Activated gamma-delta T cell treated with anti-CD3 and anti-CD28 coated beads, Interleukin-2, amount 50 U/mL, for 16 hours (primary cell): ENCODE measurements at regions not wholly inside any gene's neighbourhood (a gene's known extent, or its start where the extent isn't known, plus 50 kb on each side); places are given as distances from the start of the nearest gene placed in this dataset.

Source experiments
- DNase-seq: peaks from one replicate; pipeline ENCODE4 v3.0.0-alpha.2; 2020; ENCODE audit warnings: low read depth

GRCh38 chr3:177599326-177599725, 402.0 kb upstream of the TBL1XR1 start:
- DNase-seq: no peak

- DNase-seq: no peak
Measured at GRCh38 chr3:177599837-177600236, 402.6 kb upstream of the TBL1XR1 start.

GRCh38 chr3:177600411-177600810, 403.1 kb upstream of the TBL1XR1 start:
- no peak for DNase-seq

GRCh38 chr3:177601152-177601551, 403.9 kb upstream of the TBL1XR1 start:
- DNase-seq: no peak

- DNase-seq: no peak
Measured at GRCh38 chr3:177602601-177603147, 405.4 kb upstream of the TBL1XR1 start.

- DNase-seq: no peak
Measured at GRCh38 chr3:177603148-177603603, 405.9 kb upstream of the TBL1XR1 start.

- DNase-seq: no peak
Measured at GRCh38 chr3:177604181-177604580, 406.9 kb upstream of the TBL1XR1 start.

GRCh38 chr3:177606891-177607290, 409.6 kb upstream of the TBL1XR1 start:
- no peak for DNase-seq

- no peak for DNase-seq
Measured at GRCh38 chr3:177607589-177607988, 410.3 kb upstream of the TBL1XR1 start.

- no peak for DNase-seq
Measured at GRCh38 chr3:177608443-177608842, 411.2 kb upstream of the TBL1XR1 start.

- no peak for DNase-seq
Measured at GRCh38 chr3:177609613-177610012, 412.3 kb upstream of the TBL1XR1 start.

- no peak for DNase-seq
Measured at GRCh38 chr3:177610262-177610661, 413.0 kb upstream of the TBL1XR1 start.

GRCh38 chr3:177610686-177611633, 413.7 kb upstream of the TBL1XR1 start:
- DNase-seq: no peak

- no peak for DNase-seq
Measured at GRCh38 chr3:177611752-177612334, 414.6 kb upstream of the TBL1XR1 start.

- DNase-seq: no peak
Measured at GRCh38 chr3:177613901-177614300, 416.6 kb upstream of the TBL1XR1 start.

GRCh38 chr3:177615015-177615414, 417.7 kb upstream of the TBL1XR1 start:
- DNase-seq: no peak

- DNase-seq: no peak
Measured at GRCh38 chr3:177618873-177619733, 421.8 kb upstream of the TBL1XR1 start.

GRCh38 chr3:177620073-177620472, 422.8 kb upstream of the TBL1XR1 start:
- no peak for DNase-seq

GRCh38 chr3:177622520-177622919, 425.2 kb upstream of the TBL1XR1 start:
- DNase-seq: no peak

- no peak for DNase-seq
Measured at GRCh38 chr3:177622982-177623617, 425.8 kb upstream of the TBL1XR1 start.
